ACHN (cell line): ENCODE measurements at regions not wholly inside any gene's neighbourhood (a gene's known extent, or its start where the extent isn't known, plus 50 kb on each side); places are given as distances from the start of the nearest gene placed in this dataset.
"Not testable (repeated sequence)": the region's sequence is repeated elsewhere in the genome, so short reads cannot be mapped to it uniquely, and the experiment has no call there.

Experiments used
- DNase-seq: peaks from one replicate; pipeline ENCODE4 v3.0.0-alpha.2; 2015
- in situ Hi-C: cut with HindIII; loops from 2 replicates; pipeline ENCODE4 v1.10.0; 2017; ENCODE audit warnings: low sequenced_read_pairs, low pct_ligation_motif_present, low pct_unique_long_range_greater_than_20kb

DNA sequence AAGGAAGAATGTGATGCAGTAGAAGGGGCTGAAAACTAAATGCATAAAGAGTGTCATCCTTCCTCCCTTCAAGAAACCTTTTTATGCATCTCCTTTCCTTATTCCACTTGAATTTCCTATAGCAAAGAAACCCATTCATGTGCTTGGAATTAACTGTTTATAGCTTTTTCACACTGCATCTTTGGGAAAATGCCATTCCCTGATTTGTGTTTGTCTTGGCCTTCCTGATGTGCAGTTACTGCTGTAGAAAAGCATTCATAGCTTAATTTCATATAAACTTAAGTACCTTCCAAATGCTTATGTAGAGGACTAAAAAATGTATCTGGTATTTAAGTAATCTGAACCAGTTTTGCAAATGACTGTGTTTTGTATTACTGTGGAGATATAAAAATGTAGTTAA is 61.8 kb downstream of the SDR9C7 start:
- in situ Hi-C loops, result no loop called here
- no peak for DNase-seq

DNA sequence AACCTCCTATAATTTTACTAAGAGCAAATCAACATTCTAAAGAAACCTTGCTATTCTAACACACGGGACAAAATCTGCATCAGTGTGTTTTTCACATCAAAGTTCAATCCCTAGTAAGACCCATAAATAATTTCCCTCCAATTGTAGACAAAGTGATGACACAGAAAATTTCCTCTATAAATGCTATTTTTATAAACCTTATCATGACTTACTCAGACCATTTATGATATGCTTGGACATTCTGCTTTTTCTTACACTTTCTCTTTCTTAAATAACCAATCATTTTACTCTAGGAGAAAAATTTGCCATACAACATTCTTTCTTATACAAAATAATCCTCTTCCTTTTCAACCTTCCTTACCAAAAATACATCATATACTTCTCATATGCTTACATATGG is 67.0 kb downstream of the SDR9C7 start:
- DNase-seq, result no peak

DNA sequence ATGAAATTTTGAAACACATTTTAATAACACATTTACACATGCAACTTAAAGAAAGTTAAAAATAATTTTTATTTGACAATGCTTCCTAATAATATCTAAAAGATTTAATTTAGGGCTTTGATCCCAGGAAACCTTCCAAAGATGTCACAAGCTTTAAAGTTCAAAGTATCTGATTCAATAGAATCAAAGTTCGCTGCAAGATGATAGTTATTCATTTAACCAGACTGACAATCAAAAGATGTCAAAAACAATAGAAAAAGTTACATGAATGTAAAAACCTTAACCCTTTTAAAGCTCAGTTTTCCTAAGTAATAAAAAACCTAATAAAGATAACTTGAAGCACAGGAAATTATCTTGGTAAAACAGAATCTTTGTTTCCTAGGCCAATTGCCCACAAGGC is 67.7 kb downstream of the SDR9C7 start:
- DNase-seq, result no peak
- in situ Hi-C loops, result loop anchor here (10.0 kb wide), 1 partner anchor 58 kb away; no protein-coding TSS in a partner anchor

More for the DNA sequence above, 67.0 kb downstream of the SDR9C7 start:
- in situ Hi-C loops, result loop anchor here (10.0 kb wide), 1 partner anchor 58 kb away; no protein-coding TSS in a partner anchor

DNA sequence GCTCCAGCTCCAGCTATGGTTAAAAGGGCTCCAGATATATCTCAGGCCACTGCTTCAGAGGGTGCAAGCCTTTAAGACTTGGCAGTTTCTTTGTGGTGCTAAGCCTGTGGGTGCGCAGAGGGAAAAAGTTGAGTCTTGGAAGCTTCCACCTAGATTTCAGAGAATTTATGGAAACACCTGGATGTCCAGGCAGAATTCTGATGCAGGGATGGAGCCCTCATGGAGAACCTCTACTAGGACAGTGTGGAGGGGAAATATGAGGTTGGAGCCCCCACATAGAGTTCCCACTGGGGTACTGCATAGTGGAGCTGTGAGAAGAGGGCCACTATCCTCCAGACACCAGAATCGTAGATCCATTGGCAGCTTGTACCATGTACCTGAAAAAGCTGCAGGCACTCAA is 69.9 kb downstream of the SDR9C7 start:
- DNase-seq, result no peak
- in situ Hi-C loops, result loop anchor here (10.0 kb wide), 1 partner anchor 60 kb away; no protein-coding TSS in a partner anchor

DNA sequence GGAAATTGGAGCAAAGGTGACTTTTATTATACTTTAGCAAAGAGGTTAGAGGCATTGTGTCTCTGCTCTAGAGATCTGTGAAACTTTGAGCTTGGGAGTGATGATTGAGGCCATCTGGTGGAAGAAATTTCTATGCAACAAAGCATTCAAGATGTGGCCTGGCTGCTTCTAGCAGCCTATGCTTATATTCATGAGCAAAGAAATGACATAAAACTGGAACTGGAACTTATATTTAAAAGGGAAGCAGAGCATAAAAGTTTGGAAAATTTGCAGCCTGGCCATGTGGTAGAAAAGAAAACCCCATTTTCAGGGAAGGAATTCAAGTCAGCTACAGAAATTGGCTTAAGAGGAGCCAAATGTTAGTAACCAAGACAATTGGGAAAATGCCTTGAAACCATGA is 70.4 kb downstream of the SDR9C7 start:
- in situ Hi-C loops, result loop anchor here (10.0 kb wide), 1 partner anchor 61 kb away; no protein-coding TSS in a partner anchor
- DNase-seq, result no peak

DNA sequence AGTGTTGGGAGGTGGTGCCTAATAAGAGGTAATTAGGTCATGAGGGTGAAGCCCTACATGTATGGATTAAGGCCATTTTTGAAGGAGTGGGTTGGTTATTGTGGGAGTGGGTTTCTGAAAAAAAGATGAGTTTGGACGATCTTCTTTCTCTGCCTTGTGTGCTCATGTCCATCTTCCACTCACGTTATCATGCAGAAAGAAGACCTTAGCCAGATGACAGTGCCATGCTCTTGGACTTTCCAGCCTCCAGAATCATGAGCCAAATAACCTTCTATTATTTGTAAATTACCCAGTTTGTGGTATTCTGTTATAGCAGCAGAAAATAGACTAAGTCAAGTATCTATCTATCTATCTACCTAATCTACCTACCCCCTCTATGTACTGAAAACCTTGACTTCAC is 71.9 kb downstream of the SDR9C7 start:
- in situ Hi-C loops, result loop anchor here (10.0 kb wide), 1 partner anchor 63 kb away; no protein-coding TSS in a partner anchor

DNA sequence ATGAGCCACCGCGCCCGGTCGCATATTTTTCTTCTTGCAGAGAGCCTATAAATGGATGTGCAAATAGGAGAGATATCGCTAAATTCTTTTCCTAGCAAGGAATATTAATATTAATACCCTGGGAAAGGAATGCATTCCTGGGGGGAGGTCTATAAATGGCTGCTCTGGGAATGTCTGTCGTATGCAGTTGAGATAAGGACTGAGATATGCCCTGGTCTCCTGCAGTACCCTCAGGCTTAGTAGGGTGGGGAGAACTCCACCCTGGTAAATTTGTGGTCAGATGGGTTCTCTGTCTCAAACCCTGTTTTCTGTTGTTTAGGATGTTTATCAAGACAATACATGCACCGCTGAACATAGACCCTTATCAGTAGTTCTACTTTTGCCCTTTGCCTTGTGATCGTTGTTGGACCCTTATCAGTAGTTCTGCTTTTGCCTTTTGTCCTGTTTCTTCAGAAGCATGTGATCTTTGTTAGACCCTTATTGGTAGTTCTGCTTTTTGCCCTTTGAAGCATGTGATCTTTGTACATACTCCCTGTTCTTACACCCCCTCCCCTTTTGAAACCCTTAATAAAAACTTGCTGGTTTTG is 80.7 kb downstream of the SDR9C7 start:
- in situ Hi-C loops, DNase-seq: not testable (repeated sequence)

More for the DNA sequence above, 71.9 kb downstream of the SDR9C7 start:
- no peak for DNase-seq

DNA sequence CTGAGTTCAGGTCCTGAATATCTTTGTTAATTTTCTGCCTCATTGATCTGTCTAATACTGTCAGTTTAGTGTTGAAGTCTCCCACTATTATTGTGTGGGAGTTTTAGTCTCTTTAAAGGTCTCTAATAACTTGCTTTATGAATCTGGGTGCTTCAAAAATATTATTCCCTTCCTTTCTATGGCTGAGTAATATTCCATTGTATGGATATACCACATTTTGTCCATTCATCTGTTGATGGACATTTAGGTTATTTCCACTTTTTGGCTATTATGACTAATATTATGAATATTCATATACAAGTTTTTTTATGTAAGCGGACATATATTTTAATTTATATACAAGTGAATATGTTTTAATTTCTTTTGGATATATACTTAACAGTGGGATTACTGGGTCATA is 82.7 kb downstream of the SDR9C7 start:
- in situ Hi-C loops, result no loop called here
- no peak for DNase-seq

DNA sequence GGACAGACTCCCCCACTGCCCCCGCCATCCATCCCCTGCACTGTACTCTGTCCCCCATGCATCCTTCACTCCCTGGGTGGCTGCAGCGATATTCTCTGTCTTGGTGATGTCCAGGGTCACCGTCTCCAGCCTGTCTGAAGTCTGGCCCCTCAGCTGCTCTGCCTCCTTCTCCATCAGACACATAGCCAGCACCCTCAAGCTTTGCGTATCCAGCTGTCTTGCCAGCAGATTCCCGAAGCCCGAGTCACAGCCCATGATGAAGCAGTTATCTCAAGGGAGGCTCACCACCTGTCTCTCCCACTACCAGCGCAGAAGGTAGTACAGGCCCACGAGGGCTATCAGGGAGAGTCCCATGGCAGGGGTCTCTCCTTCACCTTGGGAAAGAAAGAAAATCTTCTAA is 77.8 kb downstream of the HSD17B6 start:
- in situ Hi-C loops, result no loop called here

DNA sequence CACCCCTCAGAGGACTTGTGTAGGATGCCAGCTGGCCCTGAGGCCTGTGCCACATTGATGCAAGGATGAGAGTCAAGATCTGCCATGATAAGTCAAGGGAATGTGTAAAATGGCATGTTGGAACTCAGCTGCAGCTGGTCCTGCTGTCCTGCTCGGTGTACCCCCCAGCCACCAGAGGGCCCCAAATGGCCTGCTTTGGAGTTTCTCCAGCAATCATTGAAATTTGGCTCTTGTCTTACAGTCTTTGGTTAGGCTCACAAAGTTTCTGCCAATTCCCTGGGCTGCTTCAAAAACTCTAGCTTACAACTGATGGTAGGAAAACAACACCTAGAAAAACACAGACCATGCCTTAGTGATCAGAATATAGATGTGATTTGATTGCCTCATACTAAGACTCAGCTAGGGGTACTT is 76.8 kb downstream of the HSD17B6 start:
- peak; percentile 69 for DNase-seq
- in situ Hi-C loops, result no loop called here

More for the DNA sequence above, 77.8 kb downstream of the HSD17B6 start:
- DNase-seq, result peak; percentile 42

DNA sequence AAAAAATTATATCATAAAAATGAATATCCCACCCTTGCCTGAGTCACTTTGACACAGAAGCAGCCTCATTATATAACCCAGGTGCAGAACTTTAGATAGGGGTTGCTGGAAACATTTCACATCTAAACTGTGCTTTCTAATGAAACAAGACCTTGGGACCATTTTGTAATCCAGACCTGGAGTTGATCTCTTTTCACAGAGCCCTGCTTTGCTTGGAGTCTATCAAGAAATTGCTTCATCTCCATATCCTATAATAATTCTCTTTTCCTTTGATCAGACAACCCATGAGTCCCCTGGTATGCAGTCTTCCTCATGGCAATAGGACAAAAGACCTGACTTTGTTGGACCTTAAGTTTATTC is 76.3 kb downstream of the HSD17B6 start:
- in situ Hi-C loops, result no loop called here
- no peak for DNase-seq

DNA sequence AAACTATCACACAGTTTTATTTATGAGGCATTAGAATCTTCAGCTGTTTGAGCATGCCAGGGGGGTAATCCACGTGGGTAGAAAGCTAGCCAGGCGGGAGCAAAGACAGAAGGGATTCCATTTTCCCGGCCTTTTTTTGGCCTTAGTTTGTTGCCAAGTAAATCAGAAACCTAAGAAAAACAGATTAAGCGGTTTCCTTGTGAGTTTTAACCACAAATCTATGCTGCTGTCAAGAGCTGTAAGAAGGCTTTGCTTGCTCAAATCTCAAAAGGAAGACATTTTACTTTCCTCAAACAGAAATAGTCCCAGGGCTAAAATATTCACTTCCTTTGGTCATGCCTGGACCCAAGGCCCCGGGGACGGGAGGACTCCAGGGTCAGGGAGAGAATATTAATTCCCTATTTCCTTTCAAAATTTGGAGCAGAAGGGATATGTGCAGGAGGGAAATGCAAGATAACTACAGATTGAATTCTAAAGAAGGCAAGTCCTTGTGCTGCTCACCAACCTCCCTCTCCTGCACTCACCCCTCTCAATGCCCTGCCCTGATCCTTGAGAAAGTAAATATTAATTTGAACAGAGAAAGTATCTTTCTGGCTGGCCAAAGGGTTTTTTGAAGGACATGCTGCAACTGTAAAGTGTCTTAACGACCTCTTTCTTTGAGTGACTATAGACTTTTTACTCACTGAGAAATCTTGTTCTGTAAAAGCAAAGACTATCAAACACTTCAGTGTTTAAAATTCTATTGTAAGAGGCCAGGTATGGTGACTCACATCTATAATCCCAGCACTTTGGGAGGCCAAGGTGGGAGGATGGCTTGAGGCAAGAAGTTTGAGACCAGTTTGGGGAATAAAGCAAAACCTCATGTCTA is 75.7 kb downstream of the HSD17B6 start:
- in situ Hi-C loops, result no loop called here

More for the DNA sequence above, 75.7 kb downstream of the HSD17B6 start:
- DNase-seq, result no peak
